Mammary epithelial cell (primary cell): ENCODE measurements at regions not wholly inside any gene's neighbourhood (a gene's known extent, or its start where the extent isn't known, plus 50 kb on each side); places are given as distances from the start of the nearest gene placed in this dataset.

Experiments used
- EZH2 ChIP-seq: IDR thresholded peaks from 2 replicates; pipeline ENCODE4 v1.6.1; 2012; ENCODE audit warnings: low read length, inconsistent platforms, borderline replicate concordance
- TF ChIP-seq, protein P1 (sequence below), 2 donors: IDR thresholded peaks in 1 of 2; conservative IDR thresholded peaks in 1 of 2; 2 replicates each; pipeline ENCODE4 v1.5.1; 2011 to 2012; ENCODE audit warnings: inconsistent platforms in 2 of 2, low read length in 2 of 2, mild to moderate bottlenecking in 2 of 2, control low read depth in 1 of 2, low read depth in 1 of 2; ENCODE audit not compliant: insufficient read depth in 1 of 2; ENCODE audit errors: extremely low read depth in 1 of 2

DNA sequence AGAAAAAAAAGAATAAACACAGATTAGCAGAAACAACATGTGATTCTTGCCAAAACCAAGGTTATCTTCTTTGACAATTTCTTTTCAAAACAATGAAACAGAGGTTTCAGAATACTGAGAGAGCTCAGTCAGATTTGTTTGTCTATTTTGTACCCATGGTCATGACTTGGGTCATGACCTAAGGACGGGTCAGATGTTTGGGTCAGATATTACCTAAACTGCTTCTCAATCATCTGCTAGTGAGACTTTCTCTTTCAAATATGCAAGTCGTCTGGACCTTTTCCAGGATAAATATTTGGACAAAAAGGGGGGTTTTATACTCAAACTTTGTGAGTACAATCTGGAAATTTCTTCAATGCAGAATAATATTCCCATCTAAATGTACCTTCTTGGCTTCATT is 148.3 kb upstream of the USP38 start:
- TF ChIP-seq EZH2: no peak
- TF ChIP-seq, protein P1, sequence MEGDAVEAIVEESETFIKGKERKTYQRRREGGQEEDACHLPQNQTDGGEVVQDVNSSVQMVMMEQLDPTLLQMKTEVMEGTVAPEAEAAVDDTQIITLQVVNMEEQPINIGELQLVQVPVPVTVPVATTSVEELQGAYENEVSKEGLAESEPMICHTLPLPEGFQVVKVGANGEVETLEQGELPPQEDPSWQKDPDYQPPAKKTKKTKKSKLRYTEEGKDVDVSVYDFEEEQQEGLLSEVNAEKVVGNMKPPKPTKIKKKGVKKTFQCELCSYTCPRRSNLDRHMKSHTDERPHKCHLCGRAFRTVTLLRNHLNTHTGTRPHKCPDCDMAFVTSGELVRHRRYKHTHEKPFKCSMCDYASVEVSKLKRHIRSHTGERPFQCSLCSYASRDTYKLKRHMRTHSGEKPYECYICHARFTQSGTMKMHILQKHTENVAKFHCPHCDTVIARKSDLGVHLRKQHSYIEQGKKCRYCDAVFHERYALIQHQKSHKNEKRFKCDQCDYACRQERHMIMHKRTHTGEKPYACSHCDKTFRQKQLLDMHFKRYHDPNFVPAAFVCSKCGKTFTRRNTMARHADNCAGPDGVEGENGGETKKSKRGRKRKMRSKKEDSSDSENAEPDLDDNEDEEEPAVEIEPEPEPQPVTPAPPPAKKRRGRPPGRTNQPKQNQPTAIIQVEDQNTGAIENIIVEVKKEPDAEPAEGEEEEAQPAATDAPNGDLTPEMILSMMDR (conservative IDR thresholded peaks at IDR 0.05 in 1 of 2, IDR thresholded peaks at IDR 0.05 in 1 of 2; ENCODE audit: extremely low read depth in 1 of 2, insufficient read depth in 1 of 2, low read depth in 1 of 2, low read length in 2 of 2): no peak
